Endothelial cell of umbilical vein (primary cell): ENCODE measurements at regions not wholly inside any gene's neighbourhood (a gene's known extent, or its start where the extent isn't known, plus 50 kb on each side); places are given as distances from the start of the nearest gene placed in this dataset.

Experiments used
- BruUV-seq: library from RNA; stranded (reverse); fragments of 400-500 nt; replicated peaks from 2 replicates; lab custom pipeline; 2021; lab: Mats Ljungman, UMichigan
- CTCF ChIA-PET: fragments of 300-600, 350-600 bp; sonication (Branson Sonifier 250); formaldehyde crosslinking; loops from one replicate; lab custom pipeline; 2021; ENCODE audit warnings: antibody characterized with exemption, inconsistent platforms; lab: Charles Lee
- POLR2A ChIA-PET: fragments of 300-600, 350-600 bp; sonication (Branson Sonifier 250); formaldehyde crosslinking; loops from one replicate; lab custom pipeline; 2021; ENCODE audit warnings: antibody characterized with exemption, inconsistent platforms; lab: Charles Lee
- DNase-seq: peaks from one replicate; pipeline ENCODE4 v3.0.0-alpha.2; 2011; ENCODE audit warnings: low read depth, low spot score
- FAIRE-seq: peaks from 2 replicates; lab custom pipeline; 2011; peaks lifted over from hg19 to GRCh38; lab: Jason Lieb, UNC
- H2AFZ ChIP-seq: 2 replicates; pipeline ENCODE4 v1.6.0; 2012; ENCODE audit warnings: low read depth, low read length, control low read depth, inconsistent platforms
- H3K27ac ChIP-seq: 2 replicates; pipeline ENCODE4 v1.5.1; 2011; ENCODE audit warnings: low read depth, mild to moderate bottlenecking, control low read depth, low read length, moderate library complexity; ENCODE audit not compliant: insufficient read depth
- H3K27me3 ChIP-seq, 2 experiments: 2 replicates each; pipeline versions ENCODE4 v1.6.0 to v1.6.1; 2011; ENCODE audit warnings: low read length in 2 of 2, mixed read lengths in 1 of 2; ENCODE audit not compliant: control insufficient read depth in 2 of 2, insufficient read depth in 2 of 2
- H3K36me3 ChIP-seq, 2 experiments: 2 replicates in 1 of 2; 3 replicates in 1 of 2; pipeline ENCODE4 v1.5.1; 2011; ENCODE audit warnings: low read length in 2 of 2, mild to moderate bottlenecking in 1 of 2, moderate library complexity in 1 of 2; ENCODE audit not compliant: control insufficient read depth in 2 of 2, insufficient read depth in 2 of 2; ENCODE audit errors: extremely low read depth in 1 of 2
- H3K4me1 ChIP-seq: 3 replicates; pipeline ENCODE4 v1.5.1; 2011; ENCODE audit warnings: mild to moderate bottlenecking, low read length; ENCODE audit not compliant: control insufficient read depth, insufficient read depth; ENCODE audit errors: extremely low read depth
- H3K4me2 ChIP-seq: 2 replicates; pipeline ENCODE4 v1.6.1; 2011; ENCODE audit warnings: low read length, control low read depth, mixed read lengths; ENCODE audit not compliant: insufficient read depth
- H3K4me3 ChIP-seq, 3 experiments: fragments of 200-600 bp in 1 of 3; sonication (generic), shearing (Covaris generic) in 1 of 3; replicated peaks in 1 of 3; 2 replicates each; pipeline ENCODE4 v1.5.1; 2011 to 2016; ENCODE audit warnings: control low read depth in 3 of 3, low read length in 3 of 3, mild to moderate bottlenecking in 2 of 3, inconsistent platforms in 1 of 3, low read depth in 1 of 3, moderate library complexity in 1 of 3; ENCODE audit not compliant: insufficient read depth in 1 of 3
- H3K79me2 ChIP-seq: 2 replicates; pipeline ENCODE4 v1.6.0; 2012; ENCODE audit warnings: low read length, inconsistent platforms; ENCODE audit not compliant: control insufficient read depth, insufficient read depth
- H3K9ac ChIP-seq: replicated peaks from 2 replicates; pipeline ENCODE3; 2011; ENCODE audit warnings: low read length, control low read depth; ENCODE audit not compliant: insufficient read depth; ENCODE audit errors: extremely low read depth
- H3K9me1 ChIP-seq: replicated peaks from 3 replicates; pipeline ENCODE4 v1.6.0; 2011; ENCODE audit warnings: mild to moderate bottlenecking, low read length; ENCODE audit not compliant: control insufficient read depth, insufficient read depth; ENCODE audit errors: extremely low read depth
- H3K9me3 ChIP-seq: replicated peaks from 2 replicates; pipeline ENCODE4 v1.5.1; 2012; ENCODE audit warnings: low read length, inconsistent platforms; ENCODE audit not compliant: control insufficient read depth, insufficient read depth
- H4K20me1 ChIP-seq: replicated peaks from 2 replicates; pipeline ENCODE3; 2011; ENCODE audit warnings: mild to moderate bottlenecking, low read length; ENCODE audit not compliant: control insufficient read depth, insufficient read depth; ENCODE audit errors: extremely low read depth
- EZH2 ChIP-seq: IDR thresholded peaks from 2 replicates; pipeline ENCODE4 v1.6.1; 2012; ENCODE audit warnings: borderline replicate concordance, low read depth, mild to moderate bottlenecking, moderate library complexity, low read length, inconsistent platforms; ENCODE audit not compliant: severe bottlenecking
- FOS ChIP-seq: IDR thresholded peaks from 2 replicates; pipeline ENCODE4 v1.6.1; 2011; ENCODE audit warnings: mild to moderate bottlenecking, low read length, moderate library complexity, borderline replicate concordance; ENCODE audit not compliant: insufficient read depth
- GATA2 ChIP-seq: IDR thresholded peaks from 2 replicates; pipeline ENCODE4 v1.7.0; 2011; ENCODE audit warnings: low read depth, mild to moderate bottlenecking, moderate library complexity, mixed read lengths, low read length; ENCODE audit not compliant: insufficient read length, insufficient read depth
- JUN ChIP-seq: IDR thresholded peaks from 2 replicates; pipeline ENCODE4 v1.6.1; 2011; ENCODE audit warnings: borderline replicate concordance, low read depth; ENCODE audit not compliant: insufficient read length, insufficient read depth
- MYC ChIP-seq: IDR thresholded peaks from one replicate; pipeline ENCODE4 v1.6.1; 2011; ENCODE audit warnings: mild to moderate bottlenecking, low read depth, low read length
- POLR2A ChIP-seq: IDR thresholded peaks from 2 replicates; pipeline ENCODE4 v1.6.1; 2012; ENCODE audit warnings: low read depth, mild to moderate bottlenecking, control low read depth, low read length
- POLR2AphosphoS5 ChIP-seq: IDR thresholded peaks from 2 replicates; pipeline ENCODE4 v1.6.1; 2012; ENCODE audit warnings: low read depth, mild to moderate bottlenecking, control low read depth, low read length, moderate library complexity; ENCODE audit not compliant: insufficient read depth
- dilution Hi-C: fragments of 300-500 bp; cut with MboI; formaldehyde crosslinking; loops from one replicate; pipeline ENCODE4 v1.15.0; 2019; ENCODE audit warnings: low sequenced_read_pairs; ENCODE audit not compliant: extremely low pct_ligation_motif_present
- intact Hi-C: fragments of 100-400 bp; cut with micrococcal nuclease; formaldehyde crosslinking; loops from one replicate; pipeline ENCODE4 v1.10.0; 2022
- TF ChIP-seq, protein P1 (sequence below), 2 donors: IDR thresholded peaks; 1 replicate in 1 of 2; 2 replicates in 1 of 2; pipeline ENCODE4 v1.5.1; 2011; ENCODE audit warnings: low read length in 2 of 2, mild to moderate bottlenecking in 2 of 2, moderate library complexity in 2 of 2, control low read depth in 1 of 2, inconsistent platforms in 1 of 2, low read depth in 1 of 2; ENCODE audit not compliant: insufficient read depth in 1 of 2; ENCODE audit errors: extremely low read depth in 1 of 2
- TF ChIP-seq, protein P2 (sequence below): IDR thresholded peaks from 2 replicates; pipeline ENCODE4 v1.6.1; 2011; ENCODE audit not compliant: insufficient read depth, insufficient read length

DNA sequence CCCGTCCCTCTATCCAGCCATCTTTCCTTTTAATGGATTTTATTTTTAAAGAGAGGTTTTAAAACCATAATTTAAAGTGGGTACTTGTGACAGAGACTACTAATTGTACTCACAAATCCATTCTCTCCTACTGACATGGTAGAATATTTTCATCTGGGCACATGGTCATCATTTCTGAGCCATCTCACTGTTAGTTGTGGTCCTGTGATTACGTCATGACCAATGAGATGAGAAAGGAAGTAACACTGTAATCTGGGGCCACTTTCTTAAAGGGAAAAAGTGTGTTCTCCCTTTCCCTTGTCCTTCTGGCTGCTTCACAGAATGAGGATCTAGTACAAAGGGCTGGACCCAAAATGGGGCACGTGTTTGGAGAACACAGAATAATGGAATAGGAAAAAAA is 538.7 kb downstream of the CMPK2 start:
- dilution Hi-C loops: no loop called here
- POLR2A ChIA-PET: no interaction called here

More for the DNA sequence above, 538.7 kb downstream of the CMPK2 start:
- no peaks in the 10 kb centered on the region for H3K36me3 ChIP-seq
- H3K79me2 ChIP-seq: no peaks in the 10 kb centered on the region
- no peak overlapping the region for H3K4me3 ChIP-seq
- DNase-seq (no peak), FAIRE-seq (no peak)
- CTCF ChIA-PET: no interaction called here
- H4K20me1 ChIP-seq: no peaks in the 10 kb centered on the region
- no peaks in the 10 kb centered on the region for H3K4me1 ChIP-seq
- H3K9me1 ChIP-seq: no peaks in the 10 kb centered on the region
- no peaks in the 10 kb centered on the region for H3K27me3 ChIP-seq
- H3K9me3 ChIP-seq: no peaks in the 10 kb centered on the region
- intact Hi-C loops: no loop called here
- H3K4me2 ChIP-seq: no peak overlapping the region
- no TSS peak for BruUV-seq
- no peak overlapping the region for H2AFZ ChIP-seq
- TF ChIP-seq POLR2AphosphoS5 (no peak), POLR2A (no peak), GATA2 (no peak), JUN (no peak), MYC (no peak), FOS (no peak), EZH2 (no peak)
- TF ChIP-seq, protein P1, sequence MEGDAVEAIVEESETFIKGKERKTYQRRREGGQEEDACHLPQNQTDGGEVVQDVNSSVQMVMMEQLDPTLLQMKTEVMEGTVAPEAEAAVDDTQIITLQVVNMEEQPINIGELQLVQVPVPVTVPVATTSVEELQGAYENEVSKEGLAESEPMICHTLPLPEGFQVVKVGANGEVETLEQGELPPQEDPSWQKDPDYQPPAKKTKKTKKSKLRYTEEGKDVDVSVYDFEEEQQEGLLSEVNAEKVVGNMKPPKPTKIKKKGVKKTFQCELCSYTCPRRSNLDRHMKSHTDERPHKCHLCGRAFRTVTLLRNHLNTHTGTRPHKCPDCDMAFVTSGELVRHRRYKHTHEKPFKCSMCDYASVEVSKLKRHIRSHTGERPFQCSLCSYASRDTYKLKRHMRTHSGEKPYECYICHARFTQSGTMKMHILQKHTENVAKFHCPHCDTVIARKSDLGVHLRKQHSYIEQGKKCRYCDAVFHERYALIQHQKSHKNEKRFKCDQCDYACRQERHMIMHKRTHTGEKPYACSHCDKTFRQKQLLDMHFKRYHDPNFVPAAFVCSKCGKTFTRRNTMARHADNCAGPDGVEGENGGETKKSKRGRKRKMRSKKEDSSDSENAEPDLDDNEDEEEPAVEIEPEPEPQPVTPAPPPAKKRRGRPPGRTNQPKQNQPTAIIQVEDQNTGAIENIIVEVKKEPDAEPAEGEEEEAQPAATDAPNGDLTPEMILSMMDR (IDR thresholded peaks at IDR 0.05; ENCODE audit: extremely low read depth in 1 of 2, insufficient read depth in 1 of 2, low read depth in 1 of 2, low read length in 2 of 2): no peak
- TF ChIP-seq, protein P2, sequence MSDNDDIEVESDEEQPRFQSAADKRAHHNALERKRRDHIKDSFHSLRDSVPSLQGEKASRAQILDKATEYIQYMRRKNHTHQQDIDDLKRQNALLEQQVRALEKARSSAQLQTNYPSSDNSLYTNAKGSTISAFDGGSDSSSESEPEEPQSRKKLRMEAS: no peak
- H3K27ac ChIP-seq: no peak overlapping the region
- no peak overlapping the region for H3K9ac ChIP-seq
